Lower leg skin (tissue), 4 donors: ENCODE measurements at regions not wholly inside any gene's neighbourhood (a gene's known extent, or its start where the extent isn't known, plus 50 kb on each side); places are given as distances from the start of the nearest gene placed in this dataset.

Experiments
- DNase-seq, 2 donors: peaks; one replicate each; pipeline ENCODE4 v3.0.0-alpha.2; 2019; ENCODE audit warnings: low spot score in 2 of 2
- H3K4me3 ChIP-seq: fragments of 200-600 bp; sonication (generic); 2 replicates; pipeline ENCODE4 v1.5.1; 2017; ENCODE audit warnings: mild to moderate bottlenecking, low read depth; ENCODE audit not compliant: poor library complexity, severe bottlenecking
- CTCF ChIP-seq, 3 donors: fragments of 450-650 bp; IDR thresholded peaks; one replicate each; pipeline ENCODE4 v1.5.1; 2016; ENCODE audit warnings: antibody characterized with exemption in 3 of 3, mild to moderate bottlenecking in 3 of 3, moderate library complexity in 2 of 3
- POLR2A ChIP-seq, 2 donors: fragments of 450-650 bp; IDR thresholded peaks; one replicate each; pipeline ENCODE4 v1.6.1; 2016 to 2017; ENCODE audit warnings: antibody characterized with exemption in 2 of 2, mild to moderate bottlenecking in 1 of 2, moderate library complexity in 1 of 2
- WGBS, 2 donors: methylation state at CpG; one replicate each; pipeline ENCODE4 v1.1.5; 2018; 5-methylcytosine and 5-hydroxymethylcytosine counted together
- intact Hi-C: fragments of 100-400 bp; cut with DNase I; formaldehyde crosslinking; loops from one replicate; pipeline ENCODE4 v1.15.0; 2023; ENCODE audit warnings: low total_unique reads

- intact Hi-C loops, result no loop called here
- TF ChIP-seq CTCF (IDR thresholded peaks at IDR 0.05) (no peak), POLR2A (IDR thresholded peaks at IDR 0.05) (no peak)
- no peak overlapping the region for H3K4me3 ChIP-seq
- no peak for DNase-seq
These were observed 307.0 kb downstream of the OSTF1 start for GRCh38 chr9:75395336-75395735.

- WGBS, 2 donors, result 91 to 92% methylated on average over 1 of the region's 1 CpG
- no peak for DNase-seq
- intact Hi-C loops, result no loop called here
- TF ChIP-seq POLR2A (IDR thresholded peaks at IDR 0.05), result no peak
- no peak for TF ChIP-seq CTCF (IDR thresholded peaks at IDR 0.05)
- H3K4me3 ChIP-seq, result no peak overlapping the region
These were observed 309.5 kb downstream of the OSTF1 start for GRCh38 chr9:75397836-75398235.

- H3K4me3 ChIP-seq, result no peak overlapping the region
- no peak for TF ChIP-seq POLR2A (IDR thresholded peaks at IDR 0.05)
- intact Hi-C loops, result no loop called here
- no peak for DNase-seq
- 76 to 83% methylated on average over 4 of the region's 4 CpGs for WGBS, 2 donors
These were observed 320.1 kb downstream of the OSTF1 start for GRCh38 chr9:75408391-75408790.

- WGBS, 2 donors, result 90 to 93% methylated on average over 4 of the region's 4 CpGs
- DNase-seq, result no peak
- intact Hi-C loops, result no loop called here
- TF ChIP-seq CTCF (IDR thresholded peaks at IDR 0.05), result no peak
- TF ChIP-seq POLR2A (IDR thresholded peaks at IDR 0.05), result no peak
- no peak overlapping the region for H3K4me3 ChIP-seq
These were observed 322.1 kb downstream of the OSTF1 start for GRCh38 chr9:75410405-75410804.

- no peak overlapping the region for H3K4me3 ChIP-seq
- WGBS, 2 donors, result 69 to 84% methylated on average over 5 of the region's 5 CpGs
- DNase-seq, result no peak
- TF ChIP-seq POLR2A (IDR thresholded peaks at IDR 0.05) (no peak), CTCF (IDR thresholded peaks at IDR 0.05) (no peak)
- intact Hi-C loops, result no loop called here
These were observed 326.3 kb downstream of the OSTF1 start for GRCh38 chr9:75414371-75415160.

DNA sequence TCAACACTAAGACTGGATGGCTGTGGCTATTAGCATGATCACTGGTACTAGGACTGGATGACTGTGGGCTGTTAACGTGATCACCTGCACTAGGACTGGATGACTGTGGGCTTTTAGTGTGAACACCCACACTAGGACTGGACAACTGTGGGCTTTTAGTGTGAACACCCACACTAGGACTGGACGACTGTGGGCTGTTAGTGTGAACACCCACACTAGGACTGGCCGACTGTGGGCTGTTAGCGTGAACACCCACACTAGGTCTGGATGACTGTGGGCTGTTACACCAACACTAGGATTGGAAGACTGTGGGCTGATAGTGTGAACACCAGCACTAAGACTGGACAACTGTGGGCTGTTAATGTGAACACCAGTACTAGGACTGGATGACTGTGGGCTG is 329.2 kb downstream of the OSTF1 start:
- TF ChIP-seq POLR2A (IDR thresholded peaks at IDR 0.05) (no peak), CTCF (IDR thresholded peaks at IDR 0.05) (no peak)
- H3K4me3 ChIP-seq, result no peak overlapping the region
- no peak for DNase-seq
- intact Hi-C loops, result no loop called here
- 92 to 96% methylated on average over 4 of the region's 4 CpGs for WGBS, 2 donors
